GM12878 (cell line): ENCODE measurements at regions not wholly inside any gene's neighbourhood (a gene's known extent, or its start where the extent isn't known, plus 50 kb on each side); places are given as distances from the start of the nearest gene placed in this dataset.

Experiments used
- ATAC-seq: fragments of 200-7000 bp; cut with Tn5 transposase; 3 replicates; pipeline ENCODE4 v1.9.1; 2020; ENCODE audit warnings: mild to moderate bottlenecking, moderate library complexity
- BruUV-seq: library from RNA; stranded (reverse); fragments of 400-500 nt; replicated peaks from 2 replicates; lab custom pipeline; 2021; lab: Mats Ljungman, UMichigan
- CTCF ChIA-PET: fragments of 300-600 bp; sonication (Branson Sonifier 250); formaldehyde crosslinking; extraction: SDS; loops from one replicate; lab custom pipeline; 2021; ENCODE audit warnings: inconsistent platforms; lab: Yijun Ruan, JAX
- POLR2A ChIA-PET: fragments of 350-600 bp; formaldehyde crosslinking; extraction: SDS; loops from one replicate; lab custom pipeline; 2021; ENCODE audit warnings: inconsistent platforms; lab: Charles Lee
- RAD21 ChIA-PET: fragments of 300-600 bp; sonication (Branson Sonifier 250); formaldehyde crosslinking; loops from one replicate; lab custom pipeline; 2023; ENCODE audit warnings: antibody characterized with exemption; ENCODE audit not compliant: unreplicated experiment; lab: Charles Lee
- SMC1A ChIA-PET: fragments of 300-600 bp; sonication (Branson Sonifier 250); formaldehyde crosslinking; loops from one replicate; lab custom pipeline; 2023; ENCODE audit not compliant: unreplicated experiment, uncharacterized antibody; lab: Charles Lee
- DNase-seq: peaks from one replicate; pipeline ENCODE4 v3.0.0-alpha.2; 2011; ENCODE audit warnings: low read depth, low spot score
- FAIRE-seq: peaks from 3 replicates; lab custom pipeline; 2011; peaks lifted over from hg19 to GRCh38; lab: Jason Lieb, UNC
- H2AFZ ChIP-seq: 2 replicates; pipeline ENCODE4 v1.6.0; 2011; ENCODE audit warnings: low read depth, low read length, control low read depth; ENCODE audit not compliant: control insufficient read depth
- H3K27ac ChIP-seq: 2 replicates; pipeline ENCODE4 v1.5.1; 2011; ENCODE audit warnings: control low read depth; ENCODE audit not compliant: control insufficient read depth, insufficient read depth
- H3K27me3 ChIP-seq, 2 experiments: replicated peaks in 1 of 2; 2 replicates each; pipeline versions ENCODE4 v1.6.0 to v1.6.1; 2011; ENCODE audit warnings: low read length in 1 of 2; ENCODE audit not compliant: control insufficient read depth in 2 of 2, insufficient read depth in 2 of 2
- H3K36me3 ChIP-seq, 2 experiments: 2 replicates each; pipeline ENCODE4 v1.5.1; 2011; ENCODE audit warnings: low read length in 1 of 2; ENCODE audit not compliant: control insufficient read depth in 2 of 2, insufficient read depth in 2 of 2
- H3K4me1 ChIP-seq: 2 replicates; pipeline ENCODE4 v1.6.1; 2011; ENCODE audit warnings: mild to moderate bottlenecking, low read length, moderate library complexity, mixed read lengths; ENCODE audit not compliant: control insufficient read depth, insufficient read depth
- H3K4me2 ChIP-seq: 2 replicates; pipeline ENCODE4 v1.6.0; 2011; ENCODE audit warnings: control low read depth; ENCODE audit not compliant: control insufficient read depth, insufficient read depth
- H3K4me3 ChIP-seq: fragments of 200-600 bp; sonication (generic); 2 replicates; pipeline ENCODE4 v1.5.1; 2016
- H3K79me2 ChIP-seq: 2 replicates; pipeline ENCODE4 v1.6.0; 2011; ENCODE audit warnings: low read length; ENCODE audit not compliant: control insufficient read depth, insufficient read depth
- H3K9ac ChIP-seq: 2 replicates; pipeline ENCODE4 v1.8.0; 2011; ENCODE audit warnings: low read length, control low read depth, mixed read lengths; ENCODE audit not compliant: control insufficient read depth, insufficient read depth
- H3K9me3 ChIP-seq: replicated peaks from 3 replicates; pipeline ENCODE4 v1.5.1; 2011; ENCODE audit warnings: mild to moderate bottlenecking, low read length; ENCODE audit not compliant: control insufficient read depth, insufficient read depth
- H4K20me1 ChIP-seq: 2 replicates; pipeline ENCODE4 v1.6.0; 2011; ENCODE audit not compliant: control insufficient read depth, insufficient read depth
- BMI1 ChIP-seq: fragments of 450-650 bp; IDR thresholded peaks from 2 replicates; pipeline ENCODE4 v1.6.1; 2016; ENCODE audit warnings: mild to moderate bottlenecking, moderate library complexity, borderline replicate concordance
- CHD4 ChIP-seq: fragments of 200-600 bp; sonication (generic); IDR thresholded peaks from 2 replicates; pipeline ENCODE4 v1.6.1; 2016; ENCODE audit warnings: mild to moderate bottlenecking
- DPF2 ChIP-seq: fragments of 450-650 bp; IDR thresholded peaks from 2 replicates; pipeline ENCODE4 v1.6.1; 2017; ENCODE audit warnings: mild to moderate bottlenecking
- EGR1 ChIP-seq, 2 experiments: IDR thresholded peaks; 1 replicate in 1 of 2; 2 replicates in 1 of 2; pipeline ENCODE4 v1.6.1; 2011 to 2012; ENCODE audit warnings: low read depth in 2 of 2, low read length in 2 of 2, borderline replicate concordance in 1 of 2, mild to moderate bottlenecking in 1 of 2, moderate library complexity in 1 of 2
- GABPA ChIP-seq: IDR thresholded peaks from 2 replicates; pipeline ENCODE4 v1.6.1; 2014; ENCODE audit warnings: antibody characterized with exemption, low read depth, mild to moderate bottlenecking, inconsistent platforms
- JUND ChIP-seq: IDR thresholded peaks from 2 replicates; pipeline ENCODE4 v1.6.1; 2012; ENCODE audit warnings: low read depth, mild to moderate bottlenecking, low read length, improper control_type of control experiment, moderate library complexity
- MEF2A ChIP-seq: IDR thresholded peaks from 2 replicates; pipeline ENCODE4 v1.6.1; 2011; ENCODE audit warnings: low read depth, mild to moderate bottlenecking, low read length, moderate library complexity; ENCODE audit not compliant: insufficient read depth
- MEF2B ChIP-seq: fragments of 450-650 bp; IDR thresholded peaks from 2 replicates; pipeline ENCODE4 v1.6.1; 2018; ENCODE audit warnings: mild to moderate bottlenecking, moderate library complexity; ENCODE audit not compliant: partially characterized antibody, poor library complexity, severe bottlenecking
- MXI1 ChIP-seq: fragments of 150-350 bp; IDR thresholded peaks from 2 replicates; pipeline ENCODE4 v1.6.1; 2011; ENCODE audit warnings: low read depth, mild to moderate bottlenecking, inconsistent platforms, low read length, improper control_type of control experiment
- PAX8 ChIP-seq: fragments of 450-650 bp; IDR thresholded peaks from 2 replicates; pipeline ENCODE4 v1.6.1; 2017; ENCODE audit warnings: mild to moderate bottlenecking, moderate library complexity
- POU2F2 ChIP-seq: IDR thresholded peaks from 3 replicates; pipeline ENCODE4 v1.6.1; 2011; ENCODE audit warnings: low read depth, mild to moderate bottlenecking, low read length, borderline replicate concordance
- RAD51 ChIP-seq: fragments of 450-650 bp; IDR thresholded peaks from 2 replicates; pipeline ENCODE4 v1.6.1; 2016; ENCODE audit warnings: moderate library complexity, mild to moderate bottlenecking, inconsistent platforms
- SREBF1 ChIP-seq: IDR thresholded peaks from 2 replicates; pipeline ENCODE4 v1.6.1; 2012; ENCODE audit warnings: mild to moderate bottlenecking, low read length
- ZBED1 ChIP-seq: IDR thresholded peaks from 2 replicates; pipeline ENCODE4 v1.6.1; 2016; ENCODE audit warnings: borderline replicate concordance
- ZNF274 ChIP-seq: IDR thresholded peaks from one replicate; pipeline ENCODE4 v1.8.0; 2011; ENCODE audit not compliant: insufficient read length, insufficient read depth
- in situ Hi-C: fragments of 300-500 bp; cut with MboI; formaldehyde crosslinking; loops from 9 replicates; pipeline ENCODE4 v1.14.3; 2018; ENCODE audit warnings: mixed read lengths
- intact Hi-C: fragments of 100-400 bp; cut with micrococcal nuclease; formaldehyde crosslinking; loops from one replicate; pipeline ENCODE4 v1.14.2; 2022; ENCODE audit not compliant: unreplicated experiment
- TF ChIP-seq, protein P1 (sequence below): fragments of 450-650 bp; IDR thresholded peaks from 2 replicates; pipeline ENCODE4 v1.6.1; 2017; ENCODE audit warnings: mild to moderate bottlenecking, moderate library complexity
- TF ChIP-seq, protein P2 (sequence below): fragments of 450-650 bp; IDR thresholded peaks from 2 replicates; pipeline ENCODE4 v1.6.1; 2014; ENCODE audit warnings: mild to moderate bottlenecking
- TF ChIP-seq, protein P3 (sequence below): IDR thresholded peaks from 2 replicates; pipeline ENCODE4 v1.6.1; 2011; ENCODE audit warnings: low read depth, low read length, improper control_type of control experiment, borderline replicate concordance

DNA sequence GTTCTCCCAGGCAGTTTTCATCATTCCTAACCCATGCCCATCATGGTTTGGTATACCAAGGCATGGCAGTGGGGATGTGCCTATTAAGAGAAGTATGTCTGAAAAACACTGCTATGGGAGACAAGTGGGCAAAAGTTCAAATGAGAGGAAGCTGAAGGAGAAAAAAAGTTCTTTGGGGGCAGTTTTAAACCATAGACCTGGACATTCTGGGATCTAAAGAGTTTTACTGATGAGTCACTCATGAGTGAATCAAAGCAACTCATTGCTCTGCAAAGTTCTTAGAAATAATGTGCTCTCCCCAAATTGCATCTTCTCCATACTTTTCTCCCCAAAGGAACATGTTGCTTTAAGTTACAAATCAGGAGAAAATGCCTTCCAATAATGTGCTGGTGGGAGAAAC is 256.9 kb upstream of the MTPN start:
- H3K27ac ChIP-seq: no peak overlapping the region
- CTCF ChIA-PET: no interaction called here
- no TSS peak for BruUV-seq
- H4K20me1 ChIP-seq: no peaks in the 10 kb centered on the region
- RAD21 ChIA-PET: no interaction called here
- H3K9me3 ChIP-seq: no peaks in the 10 kb centered on the region; the same call in 2 of the 3 replicates
- H3K36me3 ChIP-seq: no peaks in the 10 kb centered on the region
- H3K27me3 ChIP-seq: no peaks in the 10 kb centered on the region
- no peak for DNase-seq
- SMC1A ChIA-PET: no interaction called here
- no peak overlapping the region for H3K9ac ChIP-seq
- intact Hi-C loops (no loop called here), in situ Hi-C loops (no loop called here)
- H3K4me1 ChIP-seq: no peaks in the 10 kb centered on the region
- no peak overlapping the region for H3K4me3 ChIP-seq
- H3K79me2 ChIP-seq: no peaks in the 10 kb centered on the region
- FAIRE-seq: no peak
- no peak overlapping the region for H3K4me2 ChIP-seq
- no peak for ATAC-seq
- no peak overlapping the region for H2AFZ ChIP-seq
- POLR2A ChIA-PET: no interaction called here
- no peak for TF ChIP-seq POU2F2
- no peak for TF ChIP-seq PAX8
- no peak for TF ChIP-seq MEF2A
- TF ChIP-seq EGR1 (IDR thresholded peaks at IDR 0.05; ENCODE audit: borderline replicate concordance in 1 of 2, low read depth in 2 of 2, low read length in 2 of 2): no peak
- TF ChIP-seq, protein P1, sequence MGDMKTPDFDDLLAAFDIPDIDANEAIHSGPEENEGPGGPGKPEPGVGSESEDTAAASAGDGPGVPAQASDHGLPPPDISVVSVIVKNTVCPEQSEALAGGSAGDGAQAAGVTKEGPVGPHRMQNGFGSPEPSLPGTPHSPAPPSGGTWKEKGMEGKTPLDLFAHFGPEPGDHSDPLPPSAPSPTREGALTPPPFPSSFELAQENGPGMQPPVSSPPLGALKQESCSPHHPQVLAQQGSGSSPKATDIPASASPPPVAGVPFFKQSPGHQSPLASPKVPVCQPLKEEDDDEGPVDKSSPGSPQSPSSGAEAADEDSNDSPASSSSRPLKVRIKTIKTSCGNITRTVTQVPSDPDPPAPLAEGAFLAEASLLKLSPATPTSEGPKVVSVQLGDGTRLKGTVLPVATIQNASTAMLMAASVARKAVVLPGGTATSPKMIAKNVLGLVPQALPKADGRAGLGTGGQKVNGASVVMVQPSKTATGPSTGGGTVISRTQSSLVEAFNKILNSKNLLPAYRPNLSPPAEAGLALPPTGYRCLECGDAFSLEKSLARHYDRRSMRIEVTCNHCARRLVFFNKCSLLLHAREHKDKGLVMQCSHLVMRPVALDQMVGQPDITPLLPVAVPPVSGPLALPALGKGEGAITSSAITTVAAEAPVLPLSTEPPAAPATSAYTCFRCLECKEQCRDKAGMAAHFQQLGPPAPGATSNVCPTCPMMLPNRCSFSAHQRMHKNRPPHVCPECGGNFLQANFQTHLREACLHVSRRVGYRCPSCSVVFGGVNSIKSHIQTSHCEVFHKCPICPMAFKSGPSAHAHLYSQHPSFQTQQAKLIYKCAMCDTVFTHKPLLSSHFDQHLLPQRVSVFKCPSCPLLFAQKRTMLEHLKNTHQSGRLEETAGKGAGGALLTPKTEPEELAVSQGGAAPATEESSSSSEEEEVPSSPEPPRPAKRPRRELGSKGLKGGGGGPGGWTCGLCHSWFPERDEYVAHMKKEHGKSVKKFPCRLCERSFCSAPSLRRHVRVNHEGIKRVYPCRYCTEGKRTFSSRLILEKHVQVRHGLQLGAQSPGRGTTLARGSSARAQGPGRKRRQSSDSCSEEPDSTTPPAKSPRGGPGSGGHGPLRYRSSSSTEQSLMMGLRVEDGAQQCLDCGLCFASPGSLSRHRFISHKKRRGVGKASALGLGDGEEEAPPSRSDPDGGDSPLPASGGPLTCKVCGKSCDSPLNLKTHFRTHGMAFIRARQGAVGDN: no peak
- TF ChIP-seq ZNF274: no peak
- TF ChIP-seq, protein P2, sequence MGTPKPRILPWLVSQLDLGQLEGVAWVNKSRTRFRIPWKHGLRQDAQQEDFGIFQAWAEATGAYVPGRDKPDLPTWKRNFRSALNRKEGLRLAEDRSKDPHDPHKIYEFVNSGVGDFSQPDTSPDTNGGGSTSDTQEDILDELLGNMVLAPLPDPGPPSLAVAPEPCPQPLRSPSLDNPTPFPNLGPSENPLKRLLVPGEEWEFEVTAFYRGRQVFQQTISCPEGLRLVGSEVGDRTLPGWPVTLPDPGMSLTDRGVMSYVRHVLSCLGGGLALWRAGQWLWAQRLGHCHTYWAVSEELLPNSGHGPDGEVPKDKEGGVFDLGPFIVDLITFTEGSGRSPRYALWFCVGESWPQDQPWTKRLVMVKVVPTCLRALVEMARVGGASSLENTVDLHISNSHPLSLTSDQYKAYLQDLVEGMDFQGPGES: no peak
- no peak for TF ChIP-seq BMI1
- TF ChIP-seq MEF2B: no peak
- no peak for TF ChIP-seq JUND
- TF ChIP-seq ZBED1: no peak
- TF ChIP-seq CHD4: no peak
- TF ChIP-seq, protein P3, sequence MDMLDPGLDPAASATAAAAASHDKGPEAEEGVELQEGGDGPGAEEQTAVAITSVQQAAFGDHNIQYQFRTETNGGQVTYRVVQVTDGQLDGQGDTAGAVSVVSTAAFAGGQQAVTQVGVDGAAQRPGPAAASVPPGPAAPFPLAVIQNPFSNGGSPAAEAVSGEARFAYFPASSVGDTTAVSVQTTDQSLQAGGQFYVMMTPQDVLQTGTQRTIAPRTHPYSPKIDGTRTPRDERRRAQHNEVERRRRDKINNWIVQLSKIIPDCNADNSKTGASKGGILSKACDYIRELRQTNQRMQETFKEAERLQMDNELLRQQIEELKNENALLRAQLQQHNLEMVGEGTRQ: no peak
- TF ChIP-seq SREBF1: no peak
- no peak for TF ChIP-seq DPF2
- no peak for TF ChIP-seq RAD51
- no peak for TF ChIP-seq MXI1
- TF ChIP-seq GABPA: no peak
